ENCODE measurements at regions not wholly inside any gene's neighbourhood (a gene's known extent, or its start where the extent isn't known, plus 50 kb on each side); places are given as distances from the start of the nearest gene placed in this dataset.

DNA sequence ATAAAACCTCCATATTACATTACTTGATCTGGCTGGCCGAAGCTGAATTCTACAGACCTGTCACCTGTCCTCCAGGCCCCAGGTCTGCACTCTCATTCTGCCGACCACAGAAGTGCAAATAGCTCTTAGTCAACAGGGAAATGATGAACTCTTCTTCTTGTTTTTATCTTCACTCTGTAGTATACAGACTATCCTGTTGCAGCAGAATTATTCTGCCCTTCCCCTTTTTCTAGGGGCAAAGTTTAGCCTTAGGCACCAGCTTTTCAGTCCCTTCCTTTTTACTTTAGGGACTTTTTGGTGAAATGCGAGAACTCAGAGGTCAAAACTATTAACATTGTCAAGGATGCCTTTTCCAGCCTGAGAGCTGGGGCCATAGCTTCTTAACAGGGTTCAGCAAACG lies 229.6 kb upstream of the EGLN3 start:
- no peak for TF ChIP-seq NFYB (CRISPR knock-in tag; conservative IDR thresholded peaks at IDR 0.05; ENCODE audit: low read depth)
- TF ChIP-seq, protein P1, sequence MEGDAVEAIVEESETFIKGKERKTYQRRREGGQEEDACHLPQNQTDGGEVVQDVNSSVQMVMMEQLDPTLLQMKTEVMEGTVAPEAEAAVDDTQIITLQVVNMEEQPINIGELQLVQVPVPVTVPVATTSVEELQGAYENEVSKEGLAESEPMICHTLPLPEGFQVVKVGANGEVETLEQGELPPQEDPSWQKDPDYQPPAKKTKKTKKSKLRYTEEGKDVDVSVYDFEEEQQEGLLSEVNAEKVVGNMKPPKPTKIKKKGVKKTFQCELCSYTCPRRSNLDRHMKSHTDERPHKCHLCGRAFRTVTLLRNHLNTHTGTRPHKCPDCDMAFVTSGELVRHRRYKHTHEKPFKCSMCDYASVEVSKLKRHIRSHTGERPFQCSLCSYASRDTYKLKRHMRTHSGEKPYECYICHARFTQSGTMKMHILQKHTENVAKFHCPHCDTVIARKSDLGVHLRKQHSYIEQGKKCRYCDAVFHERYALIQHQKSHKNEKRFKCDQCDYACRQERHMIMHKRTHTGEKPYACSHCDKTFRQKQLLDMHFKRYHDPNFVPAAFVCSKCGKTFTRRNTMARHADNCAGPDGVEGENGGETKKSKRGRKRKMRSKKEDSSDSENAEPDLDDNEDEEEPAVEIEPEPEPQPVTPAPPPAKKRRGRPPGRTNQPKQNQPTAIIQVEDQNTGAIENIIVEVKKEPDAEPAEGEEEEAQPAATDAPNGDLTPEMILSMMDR (IDR thresholded peaks at IDR 0.05) = no peak
- no peak for TF ChIP-seq ATF1 (CRISPR knock-in tag; IDR thresholded peaks at IDR 0.05)
- no peak for TF ChIP-seq ZNF121 (CRISPR knock-in tag; IDR thresholded peaks at IDR 0.05)
- TF ChIP-seq, protein P2, sequence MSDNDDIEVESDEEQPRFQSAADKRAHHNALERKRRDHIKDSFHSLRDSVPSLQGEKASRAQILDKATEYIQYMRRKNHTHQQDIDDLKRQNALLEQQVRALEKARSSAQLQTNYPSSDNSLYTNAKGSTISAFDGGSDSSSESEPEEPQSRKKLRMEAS (CRISPR knock-in tag; IDR thresholded peaks at IDR 0.05) = no peak
- no peak for TF ChIP-seq MYBL2 (CRISPR knock-in tag; IDR thresholded peaks at IDR 0.05)
- no peak for TF ChIP-seq JUN (CRISPR knock-in tag; IDR thresholded peaks at IDR 0.05)
- TF ChIP-seq, protein P3, sequence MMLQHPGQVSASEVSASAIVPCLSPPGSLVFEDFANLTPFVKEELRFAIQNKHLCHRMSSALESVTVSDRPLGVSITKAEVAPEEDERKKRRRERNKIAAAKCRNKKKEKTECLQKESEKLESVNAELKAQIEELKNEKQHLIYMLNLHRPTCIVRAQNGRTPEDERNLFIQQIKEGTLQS (CRISPR knock-in tag; conservative IDR thresholded peaks at IDR 0.05) = no peak
- TF ChIP-seq CREB1 (CRISPR knock-in tag; IDR thresholded peaks at IDR 0.05) = no peak
- no peak for TF ChIP-seq CREM (CRISPR knock-in tag; IDR thresholded peaks at IDR 0.05)
- no peak for TF ChIP-seq ZBTB21 (CRISPR knock-in tag; IDR thresholded peaks at IDR 0.05; ENCODE audit: borderline replicate concordance)
